GM18519 (cell line): ENCODE measurements at regions not wholly inside any gene's neighbourhood (a gene's known extent, or its start where the extent isn't known, plus 50 kb on each side); places are given as distances from the start of the nearest gene placed in this dataset.
A peak's percentile ranks its signal among the peaks of the same experiment; 100 is the strongest.

ENCODE experiments used
- ATAC-seq: cut with Tn5 transposase; IDR thresholded peaks from one replicate; pipeline ENCODE4 v1.9.1; 2021; ENCODE audit warnings: mild to moderate bottlenecking, moderate library complexity; ENCODE audit not compliant: unreplicated experiment, low FRiP score

DNA sequence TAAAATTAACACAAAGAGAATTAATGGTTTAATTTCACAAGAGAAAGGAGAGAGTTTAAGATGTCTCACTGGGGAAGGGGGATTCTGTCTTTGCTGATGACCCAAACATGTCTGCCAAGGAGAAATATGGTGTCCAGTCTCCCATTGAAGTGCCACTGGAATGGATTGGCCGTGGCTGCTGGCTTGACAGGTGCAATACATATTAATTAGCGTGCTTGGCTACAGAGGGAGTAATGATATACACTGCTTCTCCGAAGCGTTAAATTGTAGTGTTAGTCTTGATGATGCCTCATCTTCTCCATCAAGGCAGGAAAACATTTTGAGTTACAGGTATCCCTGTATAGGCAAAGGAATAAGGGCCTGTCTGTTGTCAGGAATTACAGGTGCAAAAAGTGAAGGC is 393.4 kb upstream of the TMPO start:
- ATAC-seq = no peak

DNA sequence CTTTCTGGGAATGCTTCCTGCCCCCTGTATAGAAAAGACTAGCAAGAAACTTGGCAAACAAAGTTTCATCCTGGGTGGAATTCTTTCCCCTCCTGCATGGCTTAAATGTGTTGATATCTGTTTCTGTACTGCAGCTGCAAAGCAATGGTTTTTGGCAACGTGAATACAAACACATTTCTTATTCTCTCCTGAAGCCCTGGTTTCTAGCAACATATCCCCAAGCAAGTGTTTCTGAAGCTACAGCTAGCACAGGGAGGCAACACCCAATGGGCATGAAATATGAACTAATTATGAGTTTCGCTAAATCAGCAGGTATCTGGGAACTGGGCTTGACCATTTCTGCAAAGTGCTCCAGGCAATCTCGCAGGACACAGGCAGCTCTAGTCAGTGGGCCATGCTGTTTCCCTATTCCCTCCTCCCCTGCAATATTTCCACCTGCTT is 392.3 kb upstream of the TMPO start:
- ATAC-seq = no peak

DNA sequence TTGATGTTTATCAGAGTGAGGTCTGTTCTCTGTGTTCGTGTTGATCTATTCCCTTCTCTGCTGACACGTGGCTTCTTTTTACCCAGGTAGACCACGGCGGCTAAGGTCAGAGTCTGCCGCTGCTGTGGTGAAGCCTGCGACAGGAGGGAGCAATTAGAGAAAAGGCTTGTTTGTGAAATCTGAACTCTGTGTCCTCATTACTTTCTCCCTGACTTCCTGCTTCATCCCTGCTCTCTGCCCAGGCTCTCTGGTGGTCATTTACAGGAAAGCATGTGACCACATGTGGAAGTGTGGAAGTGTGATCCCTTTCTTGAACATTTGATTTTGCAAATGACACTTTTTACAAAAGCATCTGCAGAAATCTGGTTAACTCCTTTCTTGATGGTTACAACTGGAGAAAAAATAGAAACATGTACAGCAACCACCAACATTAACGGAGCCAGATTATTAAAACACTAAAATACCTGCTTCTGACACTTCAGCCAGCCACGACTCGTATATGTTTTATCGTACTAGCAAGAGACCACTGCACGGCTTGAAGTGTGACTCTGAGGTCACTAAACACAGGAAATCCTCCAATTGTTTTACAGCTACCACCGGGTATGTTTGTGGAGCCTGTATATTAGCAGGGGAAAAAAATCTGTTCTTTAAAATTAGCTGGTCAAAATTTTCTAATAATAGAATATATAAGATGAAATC is 388.6 kb upstream of the TMPO start:
- no peak for ATAC-seq

DNA sequence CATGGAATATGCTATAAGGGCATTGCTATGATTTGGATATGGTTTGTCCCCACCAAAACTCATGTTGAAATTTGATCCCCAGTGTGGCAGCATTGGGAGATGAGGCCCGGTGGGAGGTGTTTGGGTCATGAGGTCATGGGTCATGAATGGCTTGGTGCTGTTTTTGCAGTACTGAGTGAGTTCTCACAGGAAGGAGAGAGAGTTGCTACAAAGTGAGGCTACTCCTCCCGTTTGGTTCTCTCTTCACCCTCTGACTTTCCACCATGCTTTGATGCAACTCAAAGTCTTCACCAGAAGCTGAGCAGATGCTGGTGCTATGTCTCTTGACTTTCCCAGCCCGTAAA is 388.1 kb upstream of the TMPO start:
- ATAC-seq = no peak

DNA sequence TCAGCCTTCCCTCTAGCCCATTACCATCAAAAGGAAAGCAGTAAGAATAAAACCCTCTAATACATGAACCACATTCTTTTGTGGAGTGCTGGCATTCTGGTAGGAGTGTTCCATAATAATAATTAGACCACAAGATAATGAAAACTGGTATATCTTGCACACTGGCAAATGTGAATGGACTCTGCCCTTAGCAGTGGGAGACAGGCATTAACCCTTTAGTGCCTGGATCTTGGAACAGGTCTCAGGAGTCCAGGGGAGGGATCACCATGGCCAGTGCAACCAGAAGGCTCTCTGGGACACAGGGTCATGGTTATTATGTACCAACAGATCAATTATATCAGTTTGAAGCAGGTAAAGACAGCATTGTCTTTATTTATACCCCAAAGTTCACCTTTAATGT is 387.5 kb upstream of the TMPO start:
- no peak for ATAC-seq

DNA sequence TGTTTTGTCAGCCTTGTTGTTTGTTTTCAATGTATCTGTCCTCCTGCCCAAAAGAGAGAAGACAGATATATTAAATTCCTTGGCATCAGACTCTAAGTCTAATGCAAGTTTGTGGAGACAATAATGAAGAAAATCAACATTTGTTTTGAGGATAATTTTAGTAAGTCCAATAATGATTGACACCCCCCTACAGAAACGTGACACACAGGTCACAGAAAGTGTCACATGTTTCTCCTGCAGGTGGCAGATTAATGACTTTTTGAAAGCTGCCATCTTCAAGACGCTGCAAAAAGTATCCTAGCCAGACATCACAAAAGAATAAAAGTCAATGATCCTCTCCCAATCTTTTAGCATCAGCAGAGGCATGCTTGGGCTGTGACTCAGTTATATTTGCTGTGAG is 378.8 kb upstream of the TMPO start:
- no peak for ATAC-seq

DNA sequence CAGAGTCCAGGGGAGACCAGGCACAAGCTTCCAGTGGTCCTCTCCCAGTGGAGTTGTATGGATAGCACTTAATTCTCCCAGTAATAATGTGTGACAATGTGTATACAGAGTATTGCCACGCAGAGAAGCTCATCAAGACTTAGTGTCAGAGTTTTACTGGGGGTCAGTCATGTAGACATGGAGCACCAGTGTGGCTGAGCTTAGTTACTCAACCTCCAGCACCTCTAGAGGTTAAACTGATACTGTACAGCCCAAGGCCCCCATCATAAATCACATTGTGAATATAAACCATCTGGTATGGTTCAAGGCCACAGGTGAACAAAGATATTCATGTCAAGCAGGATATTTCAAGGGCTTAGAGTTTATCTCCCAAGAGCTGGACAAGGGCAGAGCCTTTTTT is 378.1 kb upstream of the TMPO start:
- ATAC-seq = no peak

DNA sequence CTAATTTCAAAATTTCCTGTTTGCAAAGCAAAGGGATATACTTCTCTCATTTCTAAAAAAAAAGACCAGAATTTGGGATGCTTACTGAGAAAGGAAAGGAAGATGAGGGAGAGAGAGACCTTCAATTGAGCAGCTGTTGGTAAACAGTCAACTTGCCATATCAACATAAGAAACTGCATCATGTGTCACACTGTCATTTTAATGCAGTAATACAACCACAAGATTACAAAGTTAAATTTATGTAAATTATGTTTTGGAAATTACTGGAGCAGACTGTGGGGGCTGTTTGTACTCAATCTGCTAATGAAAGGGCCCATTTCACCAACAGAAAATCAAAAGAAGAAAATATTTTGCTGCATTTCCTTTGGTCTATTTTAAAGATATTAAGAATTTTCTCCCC is 370.4 kb upstream of the TMPO start:
- no peak for ATAC-seq

DNA sequence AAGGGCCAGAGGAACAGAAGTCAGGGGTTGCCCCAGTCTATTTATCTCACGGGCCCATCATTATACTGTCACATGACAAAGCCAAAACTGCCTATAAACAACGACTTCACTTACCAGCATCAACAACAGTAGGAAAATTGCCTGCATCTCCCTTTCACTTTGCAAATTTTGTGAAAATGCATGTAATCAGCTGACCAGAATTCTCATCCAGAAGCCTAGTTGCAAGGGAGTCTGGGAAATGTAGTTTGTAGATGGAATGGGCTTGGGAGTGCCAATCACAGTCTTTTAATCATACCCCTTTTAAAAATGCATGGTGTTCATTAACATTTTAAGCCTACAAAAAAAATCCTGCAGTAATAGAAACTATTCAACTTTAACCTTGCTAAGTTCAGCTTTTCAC is 369.3 kb upstream of the TMPO start:
- ATAC-seq = no peak

DNA sequence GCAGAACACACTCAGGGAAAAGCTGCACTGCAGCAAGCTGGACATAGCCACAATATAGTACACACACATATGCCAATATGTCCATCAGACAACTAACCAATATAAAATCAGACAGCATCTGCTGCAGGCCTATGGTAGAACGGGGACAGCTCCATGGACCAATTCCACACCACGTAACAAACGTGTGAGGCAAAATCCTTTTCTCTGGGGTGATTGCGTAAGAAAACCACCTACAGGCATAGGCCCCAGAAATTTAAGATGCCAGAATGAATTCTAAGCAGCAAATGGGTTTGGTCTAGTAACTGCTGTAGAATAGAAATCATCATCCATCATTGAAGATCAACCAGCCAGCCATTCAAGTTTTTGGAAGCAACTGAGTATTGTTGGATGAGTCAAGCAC is 368.9 kb upstream of the TMPO start:
- no peak for ATAC-seq

DNA sequence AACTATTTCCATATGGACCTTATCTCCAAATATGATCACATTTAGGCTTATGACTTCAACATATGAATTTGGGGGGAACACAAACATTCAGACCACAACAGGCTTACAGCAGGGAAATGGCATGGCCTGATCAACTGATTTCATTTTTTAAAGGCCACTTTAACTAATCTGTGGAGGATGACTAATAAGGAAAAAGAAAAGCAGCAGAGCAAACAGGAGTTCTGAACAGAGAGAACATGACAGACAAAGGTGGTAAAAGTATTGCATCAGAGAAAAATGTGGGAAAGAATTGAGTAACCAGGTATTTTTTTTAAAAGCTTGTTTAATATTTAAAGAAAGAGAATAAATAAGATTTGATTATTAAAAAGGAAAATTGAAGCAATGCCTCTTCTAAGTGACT is 366.1 kb upstream of the TMPO start:
- ATAC-seq = peak; percentile 86

DNA sequence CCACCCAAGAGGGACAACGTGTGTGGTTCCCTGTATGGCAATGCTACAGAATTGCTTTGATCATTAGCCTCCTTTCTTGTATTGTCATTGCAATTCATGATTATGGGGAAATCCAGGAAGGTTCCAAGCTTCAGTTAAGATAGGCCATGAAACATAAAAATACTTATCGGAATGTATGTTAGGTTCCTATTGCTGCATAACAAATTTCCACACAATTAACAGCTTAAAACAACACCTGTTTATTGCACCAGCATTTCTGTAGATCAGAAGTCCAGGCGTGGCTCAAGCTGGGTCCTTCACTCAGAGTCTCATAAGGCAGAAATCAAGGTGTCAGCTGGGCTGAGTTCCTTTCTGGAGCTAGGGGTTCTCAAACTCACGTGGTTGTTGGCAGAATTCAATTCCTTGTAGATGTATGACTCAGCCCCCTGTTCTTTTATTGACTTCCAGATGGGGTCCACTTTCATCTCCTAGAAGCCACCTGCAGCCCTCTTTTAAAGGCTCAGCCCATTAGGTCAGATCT is 365.6 kb upstream of the TMPO start:
- peak; percentile 29 for ATAC-seq

DNA sequence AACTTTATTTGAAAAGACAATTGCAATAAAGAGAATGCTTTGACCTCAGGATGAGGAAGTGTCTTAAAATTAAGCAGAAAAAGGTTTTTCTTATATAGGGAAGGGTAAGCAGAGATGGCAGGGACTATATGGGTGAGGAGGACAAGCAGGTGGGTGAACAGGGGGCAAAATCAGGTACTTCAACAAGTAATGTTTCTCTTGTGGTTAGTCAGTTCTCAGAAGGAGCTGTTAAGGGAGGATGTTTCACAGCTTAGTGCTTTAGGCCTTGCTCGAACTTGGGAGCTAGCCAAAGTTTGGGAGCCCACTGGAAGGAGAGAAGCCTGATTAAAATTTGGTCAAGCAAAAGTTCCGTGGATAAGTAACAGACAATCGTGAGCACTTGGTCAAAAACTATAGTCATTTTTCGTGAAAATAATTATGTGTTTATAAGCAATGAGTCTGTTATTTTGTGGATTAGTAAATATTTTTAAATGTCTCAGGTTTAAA is 364.2 kb upstream of the TMPO start:
- no peak for ATAC-seq

DNA sequence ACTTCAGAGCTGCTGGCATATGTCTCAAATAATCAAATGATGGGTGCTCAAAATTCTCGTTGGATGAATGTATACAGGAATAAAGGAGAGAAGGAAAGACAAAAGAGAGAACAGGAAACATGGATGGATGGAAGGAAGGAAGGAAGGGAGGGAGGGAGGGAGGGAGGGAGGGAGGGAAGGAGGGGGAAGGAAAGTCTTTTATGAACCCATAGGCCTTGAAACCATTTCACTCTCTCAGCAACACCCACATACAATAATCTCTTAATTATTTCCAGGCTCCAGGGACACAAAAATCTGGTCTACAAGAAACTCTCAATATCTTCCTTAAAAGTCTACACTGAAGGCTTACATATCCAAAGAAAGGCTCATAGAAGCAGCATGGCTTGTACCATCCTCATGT is 363.4 kb upstream of the TMPO start:
- no peak for ATAC-seq

DNA sequence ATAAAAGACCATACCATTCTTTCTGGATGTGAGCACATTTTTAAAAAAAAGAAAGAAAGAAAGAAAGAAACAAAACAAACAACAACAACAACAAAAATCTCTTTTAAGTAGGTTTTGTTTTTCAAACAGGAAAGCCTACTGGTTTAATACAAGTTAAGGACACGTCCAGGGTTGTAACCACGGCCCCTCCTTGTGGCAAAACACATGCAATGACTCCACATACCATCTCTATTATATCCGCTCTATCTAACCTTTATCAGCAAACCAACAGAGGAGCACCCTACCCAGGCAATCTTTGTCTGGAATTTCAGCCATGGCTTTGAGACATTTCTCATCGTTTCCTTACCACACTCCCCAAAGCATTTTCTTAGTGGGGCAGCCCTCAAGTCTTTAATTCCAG is 360.5 kb upstream of the TMPO start:
- ATAC-seq = no peak

DNA sequence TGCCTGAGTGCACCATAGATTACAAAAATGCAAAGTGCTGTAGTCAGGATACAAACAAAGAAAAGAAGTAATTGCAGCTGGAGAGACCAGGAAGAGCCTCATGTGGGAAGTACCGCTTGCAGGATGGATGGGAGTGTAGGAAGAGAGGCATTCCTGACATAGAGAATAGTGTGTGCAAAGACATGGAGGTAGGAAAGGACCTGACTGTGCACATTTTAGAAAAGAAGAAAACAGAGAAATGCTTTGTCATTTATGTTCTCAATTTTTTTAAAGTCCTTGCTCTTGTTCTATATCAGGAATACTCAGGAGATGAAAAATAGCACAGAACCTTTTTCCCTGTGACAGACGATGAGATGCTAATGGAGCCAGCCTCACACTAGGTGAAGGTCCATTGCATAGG is 358.7 kb upstream of the TMPO start:
- ATAC-seq = no peak

DNA sequence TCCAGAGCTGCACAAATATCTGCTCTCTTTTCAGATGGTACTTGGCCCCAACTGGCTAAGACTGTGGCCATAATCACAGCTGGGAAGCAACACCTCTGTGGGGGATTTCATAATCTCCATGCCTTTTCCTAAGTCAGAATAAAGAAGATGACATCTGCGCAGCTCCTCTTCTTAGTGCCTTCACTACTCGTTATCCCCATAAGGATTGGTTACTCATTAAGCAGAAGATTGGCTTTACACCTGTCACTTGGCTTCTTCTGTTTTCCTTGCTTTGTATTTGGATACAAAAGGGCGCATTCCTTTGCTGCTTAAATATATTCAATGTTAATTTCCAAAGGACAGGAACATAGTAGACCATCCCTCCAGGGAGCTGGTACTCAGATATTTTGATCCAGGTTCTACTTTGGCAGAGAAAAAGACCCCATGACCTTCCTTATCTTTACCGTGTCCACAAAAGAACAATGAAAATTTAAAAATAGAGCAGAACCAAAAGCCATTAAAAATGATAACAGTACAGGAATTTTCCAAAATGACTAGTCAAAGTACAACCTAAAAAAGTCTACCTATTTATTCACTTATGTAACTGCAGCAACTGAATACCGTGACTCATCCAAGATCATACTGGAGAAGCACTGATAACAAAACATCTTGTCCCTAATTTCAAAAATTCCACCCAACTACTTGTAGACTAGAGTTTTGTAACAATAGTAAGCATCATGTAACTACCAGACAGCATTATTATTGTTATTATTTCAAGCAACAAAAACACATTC is 352.3 kb upstream of the TMPO start:
- no peak for ATAC-seq

DNA sequence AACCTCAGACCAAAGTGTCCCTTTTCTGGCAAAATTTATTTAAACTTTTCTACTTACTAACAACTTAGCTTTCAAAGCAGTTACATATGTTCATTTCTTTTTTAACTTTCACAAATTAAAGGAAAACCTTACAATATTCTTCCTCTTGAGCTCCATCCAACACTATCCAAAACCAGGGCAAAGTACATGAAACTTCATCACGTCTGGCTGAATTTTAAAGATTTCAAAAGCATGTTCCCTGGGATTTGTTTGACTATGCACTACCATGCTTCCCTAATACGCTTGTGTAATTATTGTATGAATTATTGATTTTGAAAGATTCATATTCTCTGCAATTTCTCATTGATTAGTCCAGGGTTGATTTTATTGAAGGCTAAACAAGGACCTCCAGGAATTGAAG is 343.1 kb upstream of the TMPO start:
- no peak for ATAC-seq

DNA sequence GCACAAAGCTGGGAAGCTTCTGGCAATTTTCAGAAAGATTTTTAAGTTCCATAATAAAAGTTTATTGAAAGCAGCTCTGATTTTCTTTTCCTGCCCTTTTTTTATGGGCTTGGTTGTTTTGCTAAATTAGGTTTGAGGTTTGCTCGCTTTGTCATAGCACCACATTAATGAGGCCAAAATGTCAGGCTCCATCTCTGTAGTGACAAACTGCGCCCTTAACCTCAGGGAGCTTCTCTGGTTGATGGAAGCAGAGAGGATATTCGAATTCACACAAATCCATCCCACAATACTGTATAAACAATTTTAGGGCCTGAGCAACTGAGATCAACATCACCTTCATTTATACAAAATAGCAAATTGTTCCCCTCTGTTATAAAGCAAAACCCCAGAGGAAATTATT is 342.6 kb upstream of the TMPO start:
- ATAC-seq = no peak

DNA sequence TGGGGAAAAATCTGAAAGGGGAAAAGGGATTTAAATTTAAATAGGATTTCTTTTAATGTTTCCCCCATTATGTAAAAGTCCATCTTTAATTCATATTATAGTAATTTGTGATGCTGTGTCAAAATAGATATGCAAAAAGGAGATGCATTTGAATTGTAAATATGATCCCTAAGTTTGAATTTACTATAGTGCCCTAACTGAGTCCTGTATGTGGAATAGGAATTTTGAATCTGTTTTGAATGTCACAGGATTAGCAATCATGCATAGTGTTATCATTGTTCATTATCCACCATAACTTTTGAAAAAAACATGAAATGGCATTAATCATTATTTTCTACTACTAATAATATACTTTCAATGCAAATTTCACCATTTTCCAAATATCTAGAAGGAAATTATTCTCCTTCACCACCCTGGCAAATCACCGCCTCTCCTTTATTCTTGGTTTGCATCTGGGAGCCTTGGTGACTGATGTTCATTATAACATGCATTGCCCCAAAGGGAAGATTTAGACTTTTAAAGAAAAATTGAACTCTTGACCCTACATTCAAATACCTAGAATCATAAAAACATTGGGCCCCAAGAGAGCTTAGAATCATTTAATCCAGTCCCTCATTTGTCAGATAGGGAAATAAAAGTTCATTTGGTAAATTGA is 341.5 kb upstream of the TMPO start:
- no peak for ATAC-seq

DNA sequence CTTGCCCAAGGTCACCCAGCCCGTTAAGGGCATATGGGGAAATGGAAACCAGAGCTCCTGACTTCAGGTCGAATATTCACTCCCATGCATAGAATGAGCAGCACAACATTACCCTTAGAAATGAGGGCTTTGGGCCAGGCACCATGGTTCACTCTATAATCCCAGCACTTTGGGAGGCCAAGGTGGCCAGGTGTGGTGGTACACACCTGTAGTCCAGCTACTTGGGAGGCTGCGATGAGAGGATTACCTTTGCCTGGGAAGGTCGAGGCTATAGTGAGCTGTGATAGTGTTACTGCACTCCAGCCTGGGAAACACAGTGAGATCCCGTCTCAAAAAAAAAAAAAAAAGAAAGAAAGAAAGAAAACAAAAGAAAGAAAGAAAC is 341.0 kb upstream of the TMPO start:
- no peak for ATAC-seq

DNA sequence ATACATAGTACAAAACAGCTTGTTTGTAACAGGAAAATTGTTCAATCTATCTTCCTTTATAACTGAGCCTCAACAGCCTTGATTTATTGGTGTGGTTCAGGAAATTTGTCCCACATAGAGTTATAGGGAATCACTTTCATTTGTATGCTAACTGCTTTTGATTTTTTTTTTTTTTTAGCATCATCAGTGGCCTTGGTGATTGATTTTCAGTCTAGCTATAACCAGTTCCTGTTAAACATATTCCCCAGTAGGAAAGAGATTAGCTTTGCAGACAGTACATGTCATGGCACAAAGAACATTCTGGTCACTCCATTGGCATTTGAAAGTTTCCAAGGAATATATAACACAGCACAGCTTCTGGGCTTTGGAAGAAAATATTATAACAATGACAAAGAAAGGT is 337.3 kb upstream of the TMPO start:
- ATAC-seq = no peak
